KMS-11 (cell line): ENCODE measurements at regions not wholly inside any gene's neighbourhood (a gene's known extent, or its start where the extent isn't known, plus 50 kb on each side); places are given as distances from the start of the nearest gene placed in this dataset.

Experiments used
- H2AFZ ChIP-seq: fragments of 200-600 bp; sonication (generic); 2 replicates; pipeline ENCODE4 v1.6.1; 2016; ENCODE audit warnings: antibody characterized with exemption, mixed run types, low read depth
- H3K27ac ChIP-seq: fragments of 200-600 bp; sonication (generic); 2 replicates; pipeline ENCODE4 v1.6.1; 2016; ENCODE audit warnings: mild to moderate bottlenecking, mixed run types
- H3K27me3 ChIP-seq: fragments of 200-600 bp; sonication (generic); 2 replicates; pipeline ENCODE4 v1.6.1; 2017; ENCODE audit warnings: mild to moderate bottlenecking, low read depth, mixed run types, moderate library complexity; ENCODE audit not compliant: insufficient read depth
- H3K36me3 ChIP-seq: fragments of 200-600 bp; sonication (generic); 2 replicates; pipeline ENCODE4 v1.6.1; 2017; ENCODE audit warnings: mild to moderate bottlenecking, mixed run types; ENCODE audit not compliant: insufficient read depth
- H3K4me1 ChIP-seq: fragments of 200-600 bp; sonication (generic); 2 replicates; pipeline ENCODE4 v1.6.1; 2016; ENCODE audit warnings: mild to moderate bottlenecking, low read depth, mixed run types; ENCODE audit not compliant: poor library complexity, severe bottlenecking
- H3K4me2 ChIP-seq: fragments of 200-600 bp; sonication (generic); 2 replicates; pipeline ENCODE4 v1.7.0; 2016; ENCODE audit warnings: mild to moderate bottlenecking, mixed run types
- H3K4me3 ChIP-seq: fragments of 200-600 bp; sonication (generic); IDR thresholded peaks from 2 replicates; pipeline ENCODE4 v1.6.1; 2017; ENCODE audit warnings: low read depth, low read length, mixed read lengths; ENCODE audit not compliant: insufficient read depth
- H3K79me2 ChIP-seq: fragments of 200-600 bp; sonication (generic); 2 replicates; pipeline ENCODE4 v1.6.1; 2016; ENCODE audit warnings: low read depth, mixed run types; ENCODE audit not compliant: insufficient read depth
- H3K9ac ChIP-seq: fragments of 200-600 bp; sonication (generic); 2 replicates; pipeline ENCODE4 v1.6.1; 2016; ENCODE audit warnings: mild to moderate bottlenecking, mixed run types
- H4K20me1 ChIP-seq: fragments of 200-600 bp; sonication (generic); 2 replicates; pipeline ENCODE4 v1.6.1; 2016; ENCODE audit warnings: mild to moderate bottlenecking, mixed run types; ENCODE audit not compliant: insufficient read depth
- TF ChIP-seq, protein P1 (sequence below): fragments of 200-600 bp; sonication (generic); conservative IDR thresholded peaks from 2 replicates; pipeline ENCODE4 v1.6.1; 2017; ENCODE audit warnings: low read depth, mild to moderate bottlenecking, antibody characterized with exemption, low read length, moderate library complexity, mixed read lengths

- Histone ChIP-seq H3K27ac (no peak overlapping the region), H3K4me3 (no peak overlapping the region), H3K36me3 (no peaks in the 10 kb centered on the region), H3K4me2 (no peak overlapping the region), H3K79me2 (no peaks in the 10 kb centered on the region), H4K20me1 (no peaks in the 10 kb centered on the region), H3K9ac (no peak overlapping the region), H2AFZ (no peak overlapping the region), H3K27me3 (no peaks in the 10 kb centered on the region), H3K4me1 (no peaks in the 10 kb centered on the region)
- TF ChIP-seq, protein P1, sequence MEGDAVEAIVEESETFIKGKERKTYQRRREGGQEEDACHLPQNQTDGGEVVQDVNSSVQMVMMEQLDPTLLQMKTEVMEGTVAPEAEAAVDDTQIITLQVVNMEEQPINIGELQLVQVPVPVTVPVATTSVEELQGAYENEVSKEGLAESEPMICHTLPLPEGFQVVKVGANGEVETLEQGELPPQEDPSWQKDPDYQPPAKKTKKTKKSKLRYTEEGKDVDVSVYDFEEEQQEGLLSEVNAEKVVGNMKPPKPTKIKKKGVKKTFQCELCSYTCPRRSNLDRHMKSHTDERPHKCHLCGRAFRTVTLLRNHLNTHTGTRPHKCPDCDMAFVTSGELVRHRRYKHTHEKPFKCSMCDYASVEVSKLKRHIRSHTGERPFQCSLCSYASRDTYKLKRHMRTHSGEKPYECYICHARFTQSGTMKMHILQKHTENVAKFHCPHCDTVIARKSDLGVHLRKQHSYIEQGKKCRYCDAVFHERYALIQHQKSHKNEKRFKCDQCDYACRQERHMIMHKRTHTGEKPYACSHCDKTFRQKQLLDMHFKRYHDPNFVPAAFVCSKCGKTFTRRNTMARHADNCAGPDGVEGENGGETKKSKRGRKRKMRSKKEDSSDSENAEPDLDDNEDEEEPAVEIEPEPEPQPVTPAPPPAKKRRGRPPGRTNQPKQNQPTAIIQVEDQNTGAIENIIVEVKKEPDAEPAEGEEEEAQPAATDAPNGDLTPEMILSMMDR = no peak
Observed at GRCh38 chr5:174664180-174664850, 60.1 kb upstream of the MSX2 start.

GRCh38 chr5:174665347-174665746 is 59.0 kb upstream of the MSX2 start:
- Histone ChIP-seq H3K36me3 (no peaks in the 10 kb centered on the region), H3K9ac (no peak overlapping the region), H3K4me2 (no peak overlapping the region), H3K27ac (no peak overlapping the region), H2AFZ (no peak overlapping the region), H3K27me3 (no peaks in the 10 kb centered on the region), H3K79me2 (no peaks in the 10 kb centered on the region), H3K4me3 (no peak overlapping the region), H3K4me1 (no peaks in the 10 kb centered on the region), H4K20me1 (no peaks in the 10 kb centered on the region)
- TF ChIP-seq, protein P1 = no peak

GRCh38 chr5:174667526-174667925 is 56.9 kb upstream of the MSX2 start:
- Histone ChIP-seq H4K20me1 (no peaks in the 10 kb centered on the region), H3K36me3 (no peaks in the 10 kb centered on the region), H2AFZ (no peak overlapping the region), H3K4me2 (no peak overlapping the region), H3K9ac (no peak overlapping the region), H3K4me3 (no peak overlapping the region), H3K27me3 (no peaks in the 10 kb centered on the region), H3K27ac (no peak overlapping the region), H3K79me2 (no peaks in the 10 kb centered on the region), H3K4me1 (no peaks in the 10 kb centered on the region)
- TF ChIP-seq, protein P1 = no peak

GRCh38 chr5:174668349-174668748 is 56.0 kb upstream of the MSX2 start:
- Histone ChIP-seq H3K9ac (no peak overlapping the region), H3K27me3 (no peaks in the 10 kb centered on the region)
- TF ChIP-seq, protein P1 = no peak

More at GRCh38 chr5:174668349-174668748, 56.0 kb upstream of the MSX2 start:
- Histone ChIP-seq H4K20me1 (no peaks in the 10 kb centered on the region), H3K4me1 (no peaks in the 10 kb centered on the region), H3K79me2 (no peaks in the 10 kb centered on the region), H3K27ac (no peak overlapping the region), H3K4me2 (no peak overlapping the region), H3K4me3 (no peak overlapping the region), H2AFZ (no peak overlapping the region), H3K36me3 (no peaks in the 10 kb centered on the region)
